SK-N-SH (cell line): ENCODE measurements at regions not wholly inside any gene's neighbourhood (a gene's known extent, or its start where the extent isn't known, plus 50 kb on each side); places are given as distances from the start of the nearest gene placed in this dataset.

Experiments
- CTCF ChIP-seq: fragments of 200-600 bp; sonication (generic); IDR thresholded peaks from 2 replicates; pipeline ENCODE4 v1.6.1; 2017; ENCODE audit warnings: antibody characterized with exemption, mild to moderate bottlenecking, moderate library complexity
- POLR2AphosphoS5 ChIP-seq: IDR thresholded peaks from 2 replicates; pipeline ENCODE4 v1.6.1; 2012; ENCODE audit warnings: low read depth, low read length

GRCh38 chr5:103472830-103473229 is 89.8 kb downstream of the NUDT12 start:
- TF ChIP-seq POLR2AphosphoS5, result no peak
- no peak for TF ChIP-seq CTCF
